ENCODE measurements at regions not wholly inside any gene's neighbourhood (a gene's known extent, or its start where the extent isn't known, plus 50 kb on each side); places are given as distances from the start of the nearest gene placed in this dataset.

DNA sequence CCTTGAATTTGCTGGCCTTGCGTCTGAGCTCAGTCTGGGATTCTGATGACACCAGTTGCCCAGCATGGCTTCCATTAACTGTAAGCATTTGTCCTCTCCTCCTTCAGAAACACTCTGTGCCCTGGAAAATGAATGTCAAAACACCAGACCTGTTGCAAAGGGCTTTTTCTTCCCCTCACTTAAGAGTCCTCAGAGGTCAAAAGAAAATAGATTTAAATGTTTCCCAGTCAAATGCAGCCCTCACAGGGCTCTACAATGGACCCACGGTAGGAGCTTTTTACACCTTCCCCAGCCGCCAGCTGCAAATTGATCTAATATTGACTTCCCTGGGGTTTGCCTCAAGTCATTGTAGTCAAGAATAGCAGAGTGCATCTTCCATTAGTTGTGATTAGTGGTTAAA is 332.2 kb downstream of the INSC start:
- ChIA-PET POLR2A (ENCODE audit: unreplicated experiment) (no interaction called here), CTCF (no interaction called here)
- Histone ChIP-seq H4K20me1 (ENCODE audit: low read length) (no peaks in the 10 kb centered on the region), H3F3A (ENCODE audit: low read length, unreplicated experiment) (no peaks in the 10 kb centered on the region), H3K9me3 (ENCODE audit: low read length) (no peaks in the 10 kb centered on the region), H2AFZ (ENCODE audit: low read length) (no peak overlapping the region), H3K27ac (ENCODE audit: low read length) (no peak overlapping the region), H3K4me1 (ENCODE audit: insufficient read depth, low read length) (no peaks in the 10 kb centered on the region), H3K27me3 (ENCODE audit: low read length) (no peaks in the 10 kb centered on the region), H3K4me3 (ENCODE audit: low read length) (no peak overlapping the region), H3K9me2 (replicated peaks; ENCODE audit: low read length) (no peaks in the 10 kb centered on the region), H3K9ac (ENCODE audit: low read length) (no peak overlapping the region), H3K36me3 (ENCODE audit: low read depth, low read length) (no peaks in the 10 kb centered on the region), H3K4me2 (ENCODE audit: low read length) (no peak overlapping the region), H3K79me2 (ENCODE audit: low read length) (no peaks in the 10 kb centered on the region)
- BruUV-seq (replicated peaks), result no TSS peak
- ATAC-seq (no peak), DNase-seq (no peak)
- TF ChIP-seq, protein P1, sequence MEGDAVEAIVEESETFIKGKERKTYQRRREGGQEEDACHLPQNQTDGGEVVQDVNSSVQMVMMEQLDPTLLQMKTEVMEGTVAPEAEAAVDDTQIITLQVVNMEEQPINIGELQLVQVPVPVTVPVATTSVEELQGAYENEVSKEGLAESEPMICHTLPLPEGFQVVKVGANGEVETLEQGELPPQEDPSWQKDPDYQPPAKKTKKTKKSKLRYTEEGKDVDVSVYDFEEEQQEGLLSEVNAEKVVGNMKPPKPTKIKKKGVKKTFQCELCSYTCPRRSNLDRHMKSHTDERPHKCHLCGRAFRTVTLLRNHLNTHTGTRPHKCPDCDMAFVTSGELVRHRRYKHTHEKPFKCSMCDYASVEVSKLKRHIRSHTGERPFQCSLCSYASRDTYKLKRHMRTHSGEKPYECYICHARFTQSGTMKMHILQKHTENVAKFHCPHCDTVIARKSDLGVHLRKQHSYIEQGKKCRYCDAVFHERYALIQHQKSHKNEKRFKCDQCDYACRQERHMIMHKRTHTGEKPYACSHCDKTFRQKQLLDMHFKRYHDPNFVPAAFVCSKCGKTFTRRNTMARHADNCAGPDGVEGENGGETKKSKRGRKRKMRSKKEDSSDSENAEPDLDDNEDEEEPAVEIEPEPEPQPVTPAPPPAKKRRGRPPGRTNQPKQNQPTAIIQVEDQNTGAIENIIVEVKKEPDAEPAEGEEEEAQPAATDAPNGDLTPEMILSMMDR (conservative IDR thresholded peaks at IDR 0.05; ENCODE audit: low read depth, low read length), result no peak
- TF ChIP-seq EZH2 (IDR thresholded peaks at IDR 0.05; ENCODE audit: low read length, unreplicated experiment) (no peak), EZH2phosphoT487 (IDR thresholded peaks at IDR 0.05; ENCODE audit: borderline replicate concordance, low read length) (no peak)
- intact Hi-C loops (cut with micrococcal nuclease), result no loop called here

DNA sequence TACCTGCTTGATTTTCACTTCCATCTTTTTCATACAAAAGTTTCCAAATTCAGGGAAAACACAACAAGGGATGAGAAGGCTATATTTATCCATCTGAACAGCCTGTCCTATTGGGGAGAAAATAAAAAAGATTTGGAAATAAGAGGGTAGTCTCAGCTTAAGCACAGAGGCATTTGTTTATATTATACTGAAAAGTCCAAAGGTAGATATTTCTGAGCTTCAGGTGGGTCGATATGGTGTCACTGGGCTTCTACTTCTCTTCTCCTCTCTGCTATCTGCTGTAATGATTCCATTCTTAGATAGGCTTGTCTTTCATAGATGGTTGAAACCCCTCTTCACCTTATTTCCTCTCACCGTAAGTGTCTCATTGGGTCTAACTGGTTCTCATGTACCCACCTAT is 337.0 kb downstream of the INSC start:
- Histone ChIP-seq H3K9me3 (ENCODE audit: low read length) (no peaks in the 10 kb centered on the region), H3K27ac (ENCODE audit: low read length) (no peak overlapping the region), H3K4me3 (ENCODE audit: low read length) (no peak overlapping the region), H3K36me3 (ENCODE audit: low read depth, low read length) (no peaks in the 10 kb centered on the region), H3K27me3 (ENCODE audit: low read length) (no peaks in the 10 kb centered on the region), H3K9me2 (replicated peaks; ENCODE audit: low read length) (no peaks in the 10 kb centered on the region), H3K79me2 (ENCODE audit: low read length) (no peaks in the 10 kb centered on the region), H2AFZ (ENCODE audit: low read length) (no peak overlapping the region), H3F3A (ENCODE audit: low read length, unreplicated experiment) (no peaks in the 10 kb centered on the region), H3K4me2 (ENCODE audit: low read length) (no peak overlapping the region), H3K4me1 (ENCODE audit: insufficient read depth, low read length) (no peaks in the 10 kb centered on the region), H3K9ac (ENCODE audit: low read length) (no peak overlapping the region), H4K20me1 (ENCODE audit: low read length) (no peaks in the 10 kb centered on the region)
- ATAC-seq (no peak), DNase-seq (no peak)
- CTCF ChIA-PET, result no interaction called here
- no TSS peak for BruUV-seq (replicated peaks)
- TF ChIP-seq EZH2phosphoT487 (IDR thresholded peaks at IDR 0.05; ENCODE audit: borderline replicate concordance, low read length), result no peak
- TF ChIP-seq, protein P1 (conservative IDR thresholded peaks at IDR 0.05; ENCODE audit: low read depth, low read length), result no peak
- TF ChIP-seq EZH2 (IDR thresholded peaks at IDR 0.05; ENCODE audit: low read length, unreplicated experiment), result no peak
- POLR2A ChIA-PET (ENCODE audit: unreplicated experiment), result no interaction called here
- intact Hi-C loops (cut with micrococcal nuclease), result no loop called here

DNA sequence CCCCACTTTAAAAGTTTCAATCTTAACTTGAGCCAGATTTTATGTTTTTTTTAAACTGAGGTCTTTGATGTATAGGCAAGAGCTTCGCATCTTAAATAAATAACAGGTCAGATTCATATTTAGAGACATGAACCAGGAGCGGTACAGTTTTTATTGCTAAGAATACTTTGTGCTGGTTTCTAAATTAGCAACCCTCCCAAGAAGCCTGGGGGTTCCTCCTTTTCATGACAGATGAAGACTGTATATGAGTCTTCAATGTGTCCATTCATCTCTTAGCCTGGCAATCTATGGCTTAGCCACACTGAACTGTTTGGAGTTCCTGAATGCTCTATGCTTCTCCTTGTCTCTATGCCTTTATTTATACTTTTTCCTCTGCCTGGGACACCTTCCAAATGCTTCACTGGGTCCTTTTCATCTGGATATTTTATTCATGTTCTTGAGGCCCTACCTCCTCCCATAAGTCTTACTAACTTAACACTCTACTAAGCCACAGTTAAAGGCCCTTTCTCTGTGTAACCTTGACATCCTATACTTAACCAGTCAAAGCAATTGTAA is 338.6 kb downstream of the INSC start:
- no peak overlapping the region for H3K4me2 ChIP-seq (ENCODE audit: low read length)
- DNase-seq, result no peak
- no peak for ATAC-seq
- H3K4me3 ChIP-seq (ENCODE audit: low read length), result no peak overlapping the region
- no peaks in the 10 kb centered on the region for H3K9me3 ChIP-seq (ENCODE audit: low read length)
- H3K79me2 ChIP-seq (ENCODE audit: low read length), result no peaks in the 10 kb centered on the region
- no peaks in the 10 kb centered on the region for H4K20me1 ChIP-seq (ENCODE audit: low read length)
- intact Hi-C loops (cut with micrococcal nuclease), result no loop called here
- no peak overlapping the region for H2AFZ ChIP-seq (ENCODE audit: low read length)
- ChIA-PET CTCF (no interaction called here), POLR2A (ENCODE audit: unreplicated experiment) (no interaction called here)
- TF ChIP-seq EZH2phosphoT487 (IDR thresholded peaks at IDR 0.05; ENCODE audit: borderline replicate concordance, low read length) (no peak), EZH2 (IDR thresholded peaks at IDR 0.05; ENCODE audit: low read length, unreplicated experiment) (no peak)
- TF ChIP-seq, protein P1 (conservative IDR thresholded peaks at IDR 0.05; ENCODE audit: low read depth, low read length), result no peak
- no peak overlapping the region for H3K27ac ChIP-seq (ENCODE audit: low read length)
- no peaks in the 10 kb centered on the region for H3K27me3 ChIP-seq (ENCODE audit: low read length)
- H3F3A ChIP-seq (ENCODE audit: low read length, unreplicated experiment), result no peaks in the 10 kb centered on the region
- BruUV-seq (replicated peaks), result no TSS peak
- no peaks in the 10 kb centered on the region for H3K9me2 ChIP-seq (replicated peaks; ENCODE audit: low read length)
- no peaks in the 10 kb centered on the region for H3K4me1 ChIP-seq (ENCODE audit: insufficient read depth, low read length)
- H3K9ac ChIP-seq (ENCODE audit: low read length), result no peak overlapping the region
- H3K36me3 ChIP-seq (ENCODE audit: low read depth, low read length), result no peaks in the 10 kb centered on the region
